Sigmoid colon (tissue), 4 donors: ENCODE measurements at regions not wholly inside any gene's neighbourhood (a gene's known extent, or its start where the extent isn't known, plus 50 kb on each side); places are given as distances from the start of the nearest gene placed in this dataset.

Experiments used
- CTCF ChIP-seq, 4 experiments: fragments of 450-650 bp in 3 of 4; fragments of 200-600 bp in 1 of 4; IDR thresholded peaks; one replicate each; pipeline ENCODE4 v1.5.1; 2016 to 2019; ENCODE audit warnings: antibody characterized with exemption in 4 of 4, mild to moderate bottlenecking in 3 of 4, moderate library complexity in 2 of 4
- POLR2A ChIP-seq, 2 donors: fragments of 450-650 bp; IDR thresholded peaks; one replicate each; pipeline ENCODE4 v1.6.1; 2016; ENCODE audit warnings: antibody characterized with exemption in 2 of 2, mild to moderate bottlenecking in 2 of 2, moderate library complexity in 2 of 2
- POLR2AphosphoS5 ChIP-seq, 4 donors: sonication (generic); formaldehyde crosslinking; IDR thresholded peaks; one replicate each; pipeline ENCODE4 v1.6.1; 2017; ENCODE audit warnings: antibody characterized with exemption in 4 of 4

- no peak for TF ChIP-seq CTCF (IDR thresholded peaks at IDR 0.05)
- TF ChIP-seq POLR2A (IDR thresholded peaks at IDR 0.05): no peak
- TF ChIP-seq POLR2AphosphoS5 (IDR thresholded peaks at IDR 0.05): no peak
Measured at GRCh38 chr5:115456056-115456455, 88.5 kb downstream of the FEM1C start.
